ENCODE measurements at regions not wholly inside any gene's neighbourhood (a gene's known extent, or its start where the extent isn't known, plus 50 kb on each side); places are given as distances from the start of the nearest gene placed in this dataset.

- TF ChIP-seq CTCF (conservative IDR thresholded peaks at IDR 0.05) (no peak), ZFX (IDR thresholded peaks at IDR 0.05) (no peak)
Measured at GRCh38 chr2:186187854-186188253, 298.2 kb upstream of the ZC3H15 start.
